Mucosa of stomach (tissue), 1 donor: ENCODE measurements at regions not wholly inside any gene's neighbourhood (a gene's known extent, or its start where the extent isn't known, plus 50 kb on each side); places are given as distances from the start of the nearest gene placed in this dataset.
"Not testable (repeated sequence)": the region's sequence is repeated elsewhere in the genome, so short reads cannot be mapped to it uniquely, and the experiment has no call there.

Experiments used
- H3K27me3 ChIP-seq: one replicate; pipeline ENCODE4 v1.7.0; 2013; ENCODE audit warnings: mild to moderate bottlenecking, low read length; ENCODE audit not compliant: control insufficient read depth, insufficient read depth
- H3K36me3 ChIP-seq: one replicate; pipeline ENCODE4 v1.7.0; 2013; ENCODE audit warnings: low read length; ENCODE audit not compliant: control insufficient read depth, insufficient read depth
- H3K4me1 ChIP-seq: one replicate; pipeline ENCODE4 v1.7.0; 2013; ENCODE audit warnings: mild to moderate bottlenecking, low read length; ENCODE audit not compliant: control insufficient read depth, insufficient read depth
- H3K4me3 ChIP-seq: one replicate; pipeline ENCODE4 v1.7.0; 2013; ENCODE audit warnings: low read length
- H3K9ac ChIP-seq: one replicate; pipeline ENCODE4 v1.7.0; 2013; ENCODE audit warnings: mild to moderate bottlenecking, low read length, moderate library complexity
- H3K9me3 ChIP-seq: one replicate; pipeline ENCODE4 v1.7.0; 2013; ENCODE audit warnings: mild to moderate bottlenecking, low read length, moderate library complexity; ENCODE audit not compliant: control insufficient read depth
- donor health status: Pancreatic carcinoma.

- Histone ChIP-seq H3K36me3 (no peaks in the 10 kb centered on the region), H3K9ac (no peak overlapping the region), H3K4me3 (no peak overlapping the region), H3K27me3 (no peaks in the 10 kb centered on the region), H3K4me1 (no peaks in the 10 kb centered on the region), H3K9me3 (no peaks in the 10 kb centered on the region)
These were observed 53.5 kb downstream of the TEX51 start for GRCh38 chr2:126952216-126952615.

- Histone ChIP-seq H3K27me3 (no peaks in the 10 kb centered on the region), H3K4me3 (no peak overlapping the region), H3K9ac (no peak overlapping the region), H3K36me3 (no peaks in the 10 kb centered on the region), H3K9me3 (no peaks in the 10 kb centered on the region), H3K4me1 (no peaks in the 10 kb centered on the region)
These were observed 54.8 kb downstream of the TEX51 start for GRCh38 chr2:126953483-126953882.

GRCh38 chr2:126954831-126955230, 56.1 kb downstream of the TEX51 start:
- no peak overlapping the region for H3K9ac ChIP-seq

GRCh38 chr2:126956773-126957172, 58.1 kb downstream of the TEX51 start:
- not testable (repeated sequence) for H3K4me3 ChIP-seq, H3K9ac ChIP-seq, H3K9me3 ChIP-seq, H3K4me1 ChIP-seq, H3K36me3 ChIP-seq, H3K27me3 ChIP-seq

More at GRCh38 chr2:126954831-126955230, 56.1 kb downstream of the TEX51 start:
- Histone ChIP-seq H3K4me1 (no peaks in the 10 kb centered on the region), H3K9me3 (no peaks in the 10 kb centered on the region), H3K4me3 (no peak overlapping the region), H3K27me3 (no peaks in the 10 kb centered on the region), H3K36me3 (no peaks in the 10 kb centered on the region)

GRCh38 chr2:126963390-126963789, 64.7 kb downstream of the TEX51 start:
- Histone ChIP-seq H3K4me1 (no peaks in the 10 kb centered on the region), H3K27me3 (no peaks in the 10 kb centered on the region), H3K9me3 (no peaks in the 10 kb centered on the region), H3K9ac (no peak overlapping the region), H3K4me3 (no peak overlapping the region), H3K36me3 (no peaks in the 10 kb centered on the region)

GRCh38 chr2:126966601-126967000, 67.9 kb downstream of the TEX51 start:
- Histone ChIP-seq H3K27me3 (no peaks in the 10 kb centered on the region), H3K4me3 (no peak overlapping the region), H3K36me3 (no peaks in the 10 kb centered on the region), H3K4me1 (peaks cover under 1% of the 10 kb centered on the region), H3K9me3 (no peaks in the 10 kb centered on the region), H3K9ac (no peak overlapping the region)

GRCh38 chr2:126970583-126970982, 71.9 kb downstream of the TEX51 start:
- peaks cover 10% of the 10 kb centered on the region for H3K4me1 ChIP-seq
- no peak overlapping the region for H3K9ac ChIP-seq

GRCh38 chr2:126971162-126971480, 72.4 kb downstream of the TEX51 start:
- Histone ChIP-seq H3K36me3 (no peaks in the 10 kb centered on the region), H3K9me3 (no peaks in the 10 kb centered on the region), H3K4me3 (no peak overlapping the region), H3K4me1 (peaks cover 10% of the 10 kb centered on the region), H3K9ac (no peak overlapping the region), H3K27me3 (peaks cover 7% of the 10 kb centered on the region)

More at GRCh38 chr2:126970583-126970982, 71.9 kb downstream of the TEX51 start:
- H3K4me3 ChIP-seq, result no peak overlapping the region
- H3K36me3 ChIP-seq, result no peaks in the 10 kb centered on the region
- H3K27me3 ChIP-seq, result peaks cover 7% of the 10 kb centered on the region
- no peaks in the 10 kb centered on the region for H3K9me3 ChIP-seq

- H3K9ac ChIP-seq, result peak overlapping the region; percentile 70
- H3K36me3 ChIP-seq, result no peaks in the 10 kb centered on the region
These were observed 73.0 kb downstream of the TEX51 start for GRCh38 chr2:126971481-126972278.

GRCh38 chr2:126972279-126972626, 73.6 kb downstream of the TEX51 start:
- peaks cover 7% of the 10 kb centered on the region for H3K27me3 ChIP-seq
- no peak overlapping the region for H3K4me3 ChIP-seq
- no peak overlapping the region for H3K9ac ChIP-seq

More at GRCh38 chr2:126971481-126972278, 73.0 kb downstream of the TEX51 start:
- Histone ChIP-seq H3K9me3 (no peaks in the 10 kb centered on the region), H3K27me3 (peaks cover 7% of the 10 kb centered on the region), H3K4me1 (peaks cover 10% of the 10 kb centered on the region), H3K4me3 (peak overlapping the region; percentile 38)

GRCh38 chr2:126973745-126974144, 75.1 kb downstream of the TEX51 start:
- no peaks in the 10 kb centered on the region for H3K9me3 ChIP-seq
- peaks cover 7% of the 10 kb centered on the region for H3K27me3 ChIP-seq
- H3K4me3 ChIP-seq, result no peak overlapping the region
- no peaks in the 10 kb centered on the region for H3K36me3 ChIP-seq
- H3K9ac ChIP-seq, result no peak overlapping the region
- peaks cover 10% of the 10 kb centered on the region for H3K4me1 ChIP-seq

More at GRCh38 chr2:126972279-126972626, 73.6 kb downstream of the TEX51 start:
- H3K36me3 ChIP-seq, result no peaks in the 10 kb centered on the region
- no peaks in the 10 kb centered on the region for H3K9me3 ChIP-seq
- H3K4me1 ChIP-seq, result peaks cover 10% of the 10 kb centered on the region

GRCh38 chr2:126975671-126976655, 77.3 kb downstream of the TEX51 start:
- H3K27me3 ChIP-seq, result peaks cover 10% of the 10 kb centered on the region
- H3K36me3 ChIP-seq, result no peaks in the 10 kb centered on the region
- H3K4me3 ChIP-seq, result no peak overlapping the region
- H3K9ac ChIP-seq, result no peak overlapping the region
- H3K9me3 ChIP-seq, result no peaks in the 10 kb centered on the region
- H3K4me1 ChIP-seq, result peaks cover 10% of the 10 kb centered on the region
